ENCODE measurements at regions not wholly inside any gene's neighbourhood (a gene's known extent, or its start where the extent isn't known, plus 50 kb on each side); places are given as distances from the start of the nearest gene placed in this dataset.

DNA sequence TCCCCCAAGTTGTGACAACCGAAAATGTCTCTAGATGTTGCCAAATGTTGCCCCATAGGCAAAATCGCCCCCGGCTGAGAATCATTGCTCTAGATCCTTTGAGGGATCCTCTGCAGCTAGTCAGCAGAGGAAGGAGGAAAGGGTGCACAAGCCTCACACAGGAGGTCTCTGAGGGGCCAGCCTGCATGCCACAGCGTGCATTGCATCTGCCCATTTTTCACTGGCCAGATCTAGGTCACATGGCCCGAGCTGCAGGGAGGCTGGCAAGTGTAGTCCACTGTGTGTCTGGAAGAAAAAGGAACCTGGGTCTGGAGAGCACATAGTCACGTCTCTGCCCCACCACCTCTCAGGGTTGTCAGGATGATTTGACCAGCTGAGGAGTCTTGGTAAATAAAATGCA lies 138.2 kb downstream of the CCT6B start:
- TF ChIP-seq ZNF274 (IDR thresholded peaks at IDR 0.05; ENCODE audit: low read depth, low read length) (no peak), YY1 (IDR thresholded peaks at IDR 0.05; ENCODE audit: insufficient read depth, insufficient read length) (no peak)
